ENCODE measurements at regions not wholly inside any gene's neighbourhood (a gene's known extent, or its start where the extent isn't known, plus 50 kb on each side); places are given as distances from the start of the nearest gene placed in this dataset.

- Histone ChIP-seq H3K27ac (ENCODE audit: low read length in 2 of 2) (no peak overlapping the region), H3K36me3 (replicated peaks in 1 of 2; ENCODE audit: control extremely low read depth in 1 of 2, control insufficient read depth in 1 of 2, extremely low read depth in 1 of 2, insufficient read depth in 2 of 2, low read length in 1 of 2) (no peaks in the 10 kb centered on the region), H3K4me1 (ENCODE audit: control insufficient read depth in 2 of 2, insufficient read depth in 2 of 2, low read length in 2 of 2) (no peaks in the 10 kb centered on the region), H3K4me2 (replicated peaks; ENCODE audit: low read depth, low read length, poor library complexity, severe bottlenecking) (no peak overlapping the region), H3K9ac (ENCODE audit: low read length) (no peak overlapping the region), H3K4me3 (ENCODE audit: control extremely low read depth in 1 of 5, extremely low read depth in 1 of 5, insufficient read depth in 1 of 5, low read depth in 2 of 5, low read length in 4 of 5) (no peak overlapping the region), H3K79me2 (ENCODE audit: control insufficient read depth, insufficient read depth, low read length) (no peaks in the 10 kb centered on the region), H4K20me1 (ENCODE audit: control insufficient read depth, insufficient read depth, low read length, poor library complexity, severe bottlenecking) (no peaks in the 10 kb centered on the region), H2AFZ (ENCODE audit: insufficient read depth, low read depth, low read length, poor library complexity, severe bottlenecking) (no peak overlapping the region), H3K9me3 (ENCODE audit: control extremely low read depth in 1 of 3, control insufficient read depth in 2 of 3, insufficient read depth in 1 of 3, low read length in 2 of 3) (no peaks in the 10 kb centered on the region), H3K27me3 (replicated peaks in 1 of 4; ENCODE audit: control extremely low read depth in 1 of 4, control insufficient read depth in 3 of 4, insufficient read depth in 4 of 4, low read length in 3 of 4) (no peaks in the 10 kb centered on the region)
- Mint-ChIP-seq H3K27me3 (peaks cover 9% of the 10 kb centered on the region), H3K9me3 (ENCODE audit: insufficient read depth) (peaks cover 3% of the 10 kb centered on the region), H3K27ac (no peak overlapping the region), H3K4me3 (no peak overlapping the region), H3K4me1 (no peaks in the 10 kb centered on the region)
- DNase-seq (no peak), ATAC-seq (ENCODE audit: low read depth) (no peak)
- WGBS (ENCODE audit: insufficient coverage): 91% methylated on average over 7 of the region's 8 CpGs
- no peak for TF ChIP-seq CTCF (IDR thresholded peaks at IDR 0.05)
- no peak for TF ChIP-seq EZH2 (IDR thresholded peaks at IDR 0.05; ENCODE audit: borderline replicate concordance, insufficient read depth, low read depth, low read length, poor library complexity, severe bottlenecking)
- intact Hi-C loops (cut with micrococcal nuclease): no loop called here
- POLR2A ChIA-PET: interaction anchor here (0.6 kb wide), 1 partner anchor 285 kb away, joined by 3 read pairs; no protein-coding TSS in a partner anchor
- CTCF ChIA-PET: interaction anchor here (0.8 kb wide), 1 partner anchor 9 kb away, joined by 3 read pairs; no protein-coding TSS in a partner anchor
Measured at GRCh38 chr3:3586843-3587646, 212.2 kb upstream of the LRRN1 start.

- no peaks in the 10 kb centered on the region for H3K79me2 ChIP-seq (ENCODE audit: control insufficient read depth, insufficient read depth, low read length)
Measured at GRCh38 chr3:3586336-3586735, 212.9 kb upstream of the LRRN1 start.

More at GRCh38 chr3:3586336-3586735, 212.9 kb upstream of the LRRN1 start:
- POLR2A ChIA-PET: no interaction called here
- intact Hi-C loops (cut with micrococcal nuclease): no loop called here
- no peak for ATAC-seq (ENCODE audit: low read depth)
- H3K27ac Mint-ChIP-seq: no peak overlapping the region
- no peaks in the 10 kb centered on the region for H3K36me3 ChIP-seq (replicated peaks in 1 of 2; ENCODE audit: control extremely low read depth in 1 of 2, control insufficient read depth in 1 of 2, extremely low read depth in 1 of 2, insufficient read depth in 2 of 2, low read length in 1 of 2)
- 84% methylated on average over 3 of the region's 3 CpGs for WGBS (ENCODE audit: insufficient coverage)
- H4K20me1 ChIP-seq (ENCODE audit: control insufficient read depth, insufficient read depth, low read length, poor library complexity, severe bottlenecking): no peaks in the 10 kb centered on the region
- no peak overlapping the region for H3K4me2 ChIP-seq (replicated peaks; ENCODE audit: low read depth, low read length, poor library complexity, severe bottlenecking)
- H3K27me3 ChIP-seq (replicated peaks in 1 of 4; ENCODE audit: control extremely low read depth in 1 of 4, control insufficient read depth in 3 of 4, insufficient read depth in 4 of 4, low read length in 3 of 4): no peaks in the 10 kb centered on the region
- no peaks in the 10 kb centered on the region for H3K9me3 Mint-ChIP-seq (ENCODE audit: insufficient read depth)
- no peaks in the 10 kb centered on the region for H3K4me1 Mint-ChIP-seq
- no peak overlapping the region for H3K27ac ChIP-seq (ENCODE audit: low read length in 2 of 2)
- TF ChIP-seq CTCF (IDR thresholded peaks at IDR 0.05) (no peak), EZH2 (IDR thresholded peaks at IDR 0.05; ENCODE audit: borderline replicate concordance, insufficient read depth, low read depth, low read length, poor library complexity, severe bottlenecking) (no peak)
- no peak overlapping the region for H3K4me3 ChIP-seq (ENCODE audit: control extremely low read depth in 1 of 5, extremely low read depth in 1 of 5, insufficient read depth in 1 of 5, low read depth in 2 of 5, low read length in 4 of 5)
- H3K4me1 ChIP-seq (ENCODE audit: control insufficient read depth in 2 of 2, insufficient read depth in 2 of 2, low read length in 2 of 2): no peaks in the 10 kb centered on the region
- H3K9me3 ChIP-seq (ENCODE audit: control extremely low read depth in 1 of 3, control insufficient read depth in 2 of 3, insufficient read depth in 1 of 3, low read length in 2 of 3): no peaks in the 10 kb centered on the region
- no peak overlapping the region for H3K9ac ChIP-seq (ENCODE audit: low read length)
- peaks cover 9% of the 10 kb centered on the region for H3K27me3 Mint-ChIP-seq
- no peak for DNase-seq
- CTCF ChIA-PET: no interaction called here
- no peak overlapping the region for H2AFZ ChIP-seq (ENCODE audit: insufficient read depth, low read depth, low read length, poor library complexity, severe bottlenecking)
- H3K4me3 Mint-ChIP-seq: no peak overlapping the region

All from B cell (primary cell).